Endodermal cell (in vitro differentiated cells): ENCODE measurements at regions not wholly inside any gene's neighbourhood (a gene's known extent, or its start where the extent isn't known, plus 50 kb on each side); places are given as distances from the start of the nearest gene placed in this dataset.

Experiments used
- DNase-seq: peaks from one replicate; pipeline ENCODE4 v3.0.0-alpha.2; 2017
- H3K27ac ChIP-seq: 2 replicates; pipeline ENCODE4 v1.5.1; 2013; ENCODE audit warnings: mild to moderate bottlenecking, low read depth, low read length, moderate library complexity
- H3K27me3 ChIP-seq: 2 replicates; pipeline ENCODE4 v1.6.1; 2013; ENCODE audit warnings: mild to moderate bottlenecking, low read length, moderate library complexity; ENCODE audit not compliant: insufficient read depth, control insufficient read depth, poor library complexity, severe bottlenecking
- H3K36me3 ChIP-seq: 2 replicates; pipeline ENCODE4 v1.7.0; 2013; ENCODE audit warnings: mild to moderate bottlenecking, low read length, moderate library complexity; ENCODE audit not compliant: control insufficient read depth, insufficient read depth
- H3K4me1 ChIP-seq: one replicate; pipeline ENCODE4 v1.7.0; 2013; ENCODE audit warnings: low read length; ENCODE audit not compliant: control insufficient read depth, insufficient read depth
- H3K4me3 ChIP-seq: 2 replicates; pipeline ENCODE4 v1.5.1; 2013; ENCODE audit warnings: mild to moderate bottlenecking, low read length, moderate library complexity
- H3K9ac ChIP-seq: 2 replicates; pipeline ENCODE4 v1.6.1; 2013; ENCODE audit warnings: mild to moderate bottlenecking, low read length, moderate library complexity; ENCODE audit not compliant: poor library complexity, severe bottlenecking; ENCODE audit errors: extremely low read depth
- H3K9me3 ChIP-seq: 2 replicates; pipeline ENCODE4 v1.6.1; 2013; ENCODE audit warnings: mild to moderate bottlenecking, low read length, moderate library complexity; ENCODE audit not compliant: control insufficient read depth
- H3K27ac Mint-ChIP-seq: 2 replicates; pipeline ENCODE4 v1.8.0; 2020; ENCODE audit warnings: mixed read lengths
- H3K27me3 Mint-ChIP-seq: 2 replicates; pipeline ENCODE4 v1.8.0; 2021; ENCODE audit warnings: mild to moderate bottlenecking, mixed read lengths; ENCODE audit not compliant: insufficient read depth
- H3K36me3 Mint-ChIP-seq: 2 replicates; pipeline ENCODE4 v1.8.0; 2020; ENCODE audit warnings: low read depth, mixed read lengths
- H3K4me1 Mint-ChIP-seq: 2 replicates; pipeline ENCODE4 v1.8.0; 2020; ENCODE audit warnings: mixed read lengths
- H3K4me3 Mint-ChIP-seq: 2 replicates; pipeline ENCODE4 v1.8.0; 2020; ENCODE audit warnings: mild to moderate bottlenecking, moderate library complexity, mixed read lengths
- H3K9me3 Mint-ChIP-seq: 2 replicates; pipeline ENCODE4 v1.8.0; 2020; ENCODE audit warnings: mild to moderate bottlenecking, mixed read lengths
- WGBS, 2 experiments: methylation state at CpG; one replicate each; pipeline versions ENCODE4 v1.1.5 to v1.1.7; 2013; ENCODE audit warnings: missing lambda C conversion rate in 2 of 2, mixed read lengths in 1 of 2; ENCODE audit not compliant: insufficient coverage in 1 of 2, insufficient read length in 1 of 2; 5-methylcytosine and 5-hydroxymethylcytosine counted together
- TF ChIP-seq, protein P1 (sequence below): fragments of 200-600 bp; sonication (generic); conservative IDR thresholded peaks from 2 replicates; pipeline ENCODE4 v1.5.0; 2021; ENCODE audit warnings: antibody characterized with exemption, mild to moderate bottlenecking

DNA sequence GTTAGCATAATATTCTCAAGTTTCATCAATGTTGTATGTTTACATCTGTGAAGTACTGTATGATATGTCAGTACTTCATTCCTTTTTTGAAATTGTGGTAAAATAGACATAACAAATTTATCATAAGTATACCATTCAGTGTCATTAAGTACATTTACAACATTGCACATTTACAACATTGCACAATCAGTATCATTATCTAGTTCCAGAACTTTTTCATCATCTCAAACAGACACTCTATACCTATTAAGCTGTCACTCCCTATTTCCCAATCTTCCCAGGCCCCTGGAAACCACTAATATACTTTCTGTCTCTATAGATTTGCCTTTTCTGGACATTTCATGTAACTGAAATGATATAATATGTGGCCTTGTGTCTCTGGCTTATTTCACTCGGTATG lies 75.1 kb upstream of the ATG10 start:
- no peaks in the 10 kb centered on the region for H3K36me3 ChIP-seq
- no peak overlapping the region for H3K9ac ChIP-seq
- Mint-ChIP-seq H3K4me1 (no peaks in the 10 kb centered on the region), H3K4me3 (no peak overlapping the region), H3K9me3 (peaks cover 34% of the 10 kb centered on the region), H3K27me3 (no peaks in the 10 kb centered on the region), H3K27ac (no peak overlapping the region), H3K36me3 (peaks cover 11% of the 10 kb centered on the region)
- H3K4me3 ChIP-seq, result no peak overlapping the region
- TF ChIP-seq, protein P1, sequence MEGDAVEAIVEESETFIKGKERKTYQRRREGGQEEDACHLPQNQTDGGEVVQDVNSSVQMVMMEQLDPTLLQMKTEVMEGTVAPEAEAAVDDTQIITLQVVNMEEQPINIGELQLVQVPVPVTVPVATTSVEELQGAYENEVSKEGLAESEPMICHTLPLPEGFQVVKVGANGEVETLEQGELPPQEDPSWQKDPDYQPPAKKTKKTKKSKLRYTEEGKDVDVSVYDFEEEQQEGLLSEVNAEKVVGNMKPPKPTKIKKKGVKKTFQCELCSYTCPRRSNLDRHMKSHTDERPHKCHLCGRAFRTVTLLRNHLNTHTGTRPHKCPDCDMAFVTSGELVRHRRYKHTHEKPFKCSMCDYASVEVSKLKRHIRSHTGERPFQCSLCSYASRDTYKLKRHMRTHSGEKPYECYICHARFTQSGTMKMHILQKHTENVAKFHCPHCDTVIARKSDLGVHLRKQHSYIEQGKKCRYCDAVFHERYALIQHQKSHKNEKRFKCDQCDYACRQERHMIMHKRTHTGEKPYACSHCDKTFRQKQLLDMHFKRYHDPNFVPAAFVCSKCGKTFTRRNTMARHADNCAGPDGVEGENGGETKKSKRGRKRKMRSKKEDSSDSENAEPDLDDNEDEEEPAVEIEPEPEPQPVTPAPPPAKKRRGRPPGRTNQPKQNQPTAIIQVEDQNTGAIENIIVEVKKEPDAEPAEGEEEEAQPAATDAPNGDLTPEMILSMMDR, result no peak
- no peak for DNase-seq
- 75% methylated on average over 1 of the region's 1 CpG; no CpG with 5 or more reads in 1 of the 2 experiments for WGBS, 2 experiments
- peaks cover 10% of the 10 kb centered on the region for H3K9me3 ChIP-seq
- H3K4me1 ChIP-seq, result no peaks in the 10 kb centered on the region
- H3K27ac ChIP-seq, result no peak overlapping the region
- H3K27me3 ChIP-seq, result no peaks in the 10 kb centered on the region

DNA sequence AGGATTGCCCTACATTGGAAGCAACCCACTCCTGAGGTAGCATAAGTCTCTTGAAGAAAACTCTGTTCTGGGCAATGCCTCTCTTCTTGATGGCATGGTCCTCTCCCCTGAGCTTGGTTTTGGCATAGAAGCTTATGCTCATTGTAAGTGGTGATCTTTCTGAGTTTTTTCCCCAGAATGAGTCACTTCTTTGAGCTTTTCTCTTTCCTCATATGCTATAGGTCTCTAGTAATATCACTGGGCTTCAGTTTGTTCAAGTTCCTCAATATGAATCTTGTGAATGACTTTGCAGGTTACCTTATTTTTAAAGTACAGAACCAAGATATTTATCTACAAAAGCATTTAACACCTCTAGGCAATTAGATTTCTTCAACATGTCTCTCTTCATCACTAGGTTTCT lies 76.5 kb upstream of the ATG10 start:
- no peak overlapping the region for H3K4me3 ChIP-seq
- TF ChIP-seq, protein P1, result no peak
- Mint-ChIP-seq H3K36me3 (peaks cover under 1% of the 10 kb centered on the region), H3K4me1 (no peaks in the 10 kb centered on the region), H3K4me3 (no peak overlapping the region), H3K27ac (no peak overlapping the region), H3K27me3 (no peaks in the 10 kb centered on the region), H3K9me3 (peaks cover 34% of the 10 kb centered on the region)
- no peak overlapping the region for H3K27ac ChIP-seq
- H3K27me3 ChIP-seq, result no peaks in the 10 kb centered on the region
- peaks cover 13% of the 10 kb centered on the region for H3K9me3 ChIP-seq
- H3K9ac ChIP-seq, result no peak overlapping the region
- no peaks in the 10 kb centered on the region for H3K4me1 ChIP-seq
- H3K36me3 ChIP-seq, result no peaks in the 10 kb centered on the region
- DNase-seq, result no peak

DNA sequence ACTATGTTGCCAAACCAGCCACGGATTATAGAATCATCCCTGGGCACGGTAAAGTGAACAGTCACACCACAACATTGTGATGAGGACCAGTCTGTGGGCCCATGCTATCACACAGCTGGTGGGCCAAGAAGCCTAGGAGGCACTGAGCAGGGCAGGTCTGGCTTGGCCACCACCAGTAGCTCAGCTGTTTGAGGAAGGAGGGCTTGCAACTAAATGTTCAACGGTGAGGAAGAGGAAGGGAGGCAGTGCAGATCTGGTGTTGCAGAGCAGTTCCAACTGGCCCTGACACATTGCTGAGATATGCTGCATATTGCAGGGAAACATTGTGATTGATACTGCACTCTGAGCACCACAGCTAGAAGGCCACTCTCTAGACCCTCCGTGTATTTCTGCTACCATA lies 77.9 kb upstream of the ATG10 start:
- Histone ChIP-seq H3K36me3 (no peaks in the 10 kb centered on the region), H3K4me1 (no peaks in the 10 kb centered on the region), H3K27ac (no peak overlapping the region), H3K9ac (no peak overlapping the region), H3K9me3 (peaks cover 21% of the 10 kb centered on the region), H3K27me3 (no peaks in the 10 kb centered on the region), H3K4me3 (no peak overlapping the region)
- Mint-ChIP-seq H3K4me3 (no peak overlapping the region), H3K27me3 (no peaks in the 10 kb centered on the region), H3K4me1 (no peaks in the 10 kb centered on the region), H3K27ac (no peak overlapping the region), H3K9me3 (peaks cover 35% of the 10 kb centered on the region), H3K36me3 (no peaks in the 10 kb centered on the region)
- 50 to 71% methylated on average over 2 to 4 of the region's 4 CpGs for WGBS, 2 experiments
- TF ChIP-seq, protein P1, result no peak
- DNase-seq, result no peak
